GM13976 (cell line): ENCODE measurements at regions not wholly inside any gene's neighbourhood (a gene's known extent, or its start where the extent isn't known, plus 50 kb on each side); places are given as distances from the start of the nearest gene placed in this dataset.

ENCODE experiments used
- DNase-seq: peaks from one replicate; pipeline ENCODE4 v3.0.0; 2012; ENCODE audit warnings: low spot score
- in situ Hi-C: fragments of 300-500 bp; cut with MboI; formaldehyde crosslinking; loops from one replicate; pipeline ENCODE4 v1.12.0; 2022; ENCODE audit warnings: low sequenced_read_pairs, mixed read lengths, inconsistent platforms; ENCODE audit not compliant: unreplicated experiment
- TF ChIP-seq, protein P1 (sequence below): IDR thresholded peaks from 2 replicates; pipeline ENCODE4 v1.5.1; 2012; ENCODE audit warnings: borderline replicate concordance, mild to moderate bottlenecking; ENCODE audit not compliant: insufficient read depth; ENCODE audit errors: extremely low read depth, missing control alignments, control extremely low read depth

DNA sequence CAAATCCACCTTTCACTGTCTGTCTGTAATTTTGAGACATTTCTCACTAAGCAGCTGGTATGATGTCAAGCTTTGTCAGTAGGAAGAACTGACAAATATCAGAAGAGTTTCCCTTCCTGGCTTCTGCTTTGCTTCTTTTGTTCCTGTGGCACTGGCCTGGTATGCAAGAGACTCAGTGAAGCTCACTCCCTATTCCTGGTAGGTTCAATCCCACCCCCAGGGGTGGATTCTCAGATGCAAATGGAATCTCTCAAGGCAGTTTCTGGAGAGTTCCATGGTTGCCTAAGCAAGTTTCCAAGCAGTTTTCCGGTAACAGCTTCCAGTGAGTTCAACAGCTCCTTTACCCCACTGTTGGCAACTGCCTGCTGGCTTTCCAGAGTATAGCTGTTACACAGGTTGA, 683.4 kb downstream of the PTPRC start:
- in situ Hi-C loops, result no loop called here
- no peak for DNase-seq
- TF ChIP-seq, protein P1, sequence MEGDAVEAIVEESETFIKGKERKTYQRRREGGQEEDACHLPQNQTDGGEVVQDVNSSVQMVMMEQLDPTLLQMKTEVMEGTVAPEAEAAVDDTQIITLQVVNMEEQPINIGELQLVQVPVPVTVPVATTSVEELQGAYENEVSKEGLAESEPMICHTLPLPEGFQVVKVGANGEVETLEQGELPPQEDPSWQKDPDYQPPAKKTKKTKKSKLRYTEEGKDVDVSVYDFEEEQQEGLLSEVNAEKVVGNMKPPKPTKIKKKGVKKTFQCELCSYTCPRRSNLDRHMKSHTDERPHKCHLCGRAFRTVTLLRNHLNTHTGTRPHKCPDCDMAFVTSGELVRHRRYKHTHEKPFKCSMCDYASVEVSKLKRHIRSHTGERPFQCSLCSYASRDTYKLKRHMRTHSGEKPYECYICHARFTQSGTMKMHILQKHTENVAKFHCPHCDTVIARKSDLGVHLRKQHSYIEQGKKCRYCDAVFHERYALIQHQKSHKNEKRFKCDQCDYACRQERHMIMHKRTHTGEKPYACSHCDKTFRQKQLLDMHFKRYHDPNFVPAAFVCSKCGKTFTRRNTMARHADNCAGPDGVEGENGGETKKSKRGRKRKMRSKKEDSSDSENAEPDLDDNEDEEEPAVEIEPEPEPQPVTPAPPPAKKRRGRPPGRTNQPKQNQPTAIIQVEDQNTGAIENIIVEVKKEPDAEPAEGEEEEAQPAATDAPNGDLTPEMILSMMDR, result no peak

DNA sequence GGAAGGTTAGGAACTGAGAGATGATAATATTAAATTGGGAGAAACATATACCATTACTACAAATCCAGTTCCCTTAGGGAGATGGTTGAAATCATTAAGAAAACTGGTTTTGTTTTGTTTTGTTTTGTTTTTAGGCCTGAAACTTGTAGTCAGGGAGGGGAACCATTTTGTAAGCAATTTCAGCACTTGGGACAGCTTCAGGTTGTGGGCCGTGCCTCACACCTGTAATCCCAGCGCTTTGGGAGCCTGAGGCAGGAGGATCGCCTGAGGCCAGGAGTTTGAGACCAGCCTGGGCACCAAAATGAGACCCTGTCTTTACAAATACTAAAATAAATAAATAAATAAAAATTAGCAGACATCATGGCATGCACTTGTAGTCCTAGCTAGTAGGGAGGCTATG, 694.3 kb upstream of the NR5A2 start:
- DNase-seq, result no peak
- in situ Hi-C loops, result no loop called here
- TF ChIP-seq, protein P1, result no peak

DNA sequence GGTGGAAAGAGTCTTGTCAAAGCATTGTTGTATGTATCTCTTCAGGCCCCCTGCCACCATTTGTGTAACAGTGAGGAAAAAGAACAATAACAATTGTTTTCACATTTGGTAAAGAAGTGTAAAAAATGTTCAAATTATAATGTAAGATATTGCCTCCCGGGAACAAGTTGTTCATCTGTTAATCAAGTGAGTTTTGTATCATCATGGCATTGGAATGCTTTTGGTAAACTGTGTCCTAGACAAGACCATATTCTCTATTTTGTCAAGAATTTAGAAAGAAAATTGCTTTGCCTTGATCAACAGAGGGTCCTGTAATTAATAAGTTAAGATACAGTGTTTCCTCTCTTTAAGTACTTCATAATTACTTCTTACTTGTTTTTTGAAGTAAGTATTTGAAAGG, 692.0 kb upstream of the NR5A2 start:
- TF ChIP-seq, protein P1, result no peak
- DNase-seq, result no peak
- in situ Hi-C loops, result no loop called here

DNA sequence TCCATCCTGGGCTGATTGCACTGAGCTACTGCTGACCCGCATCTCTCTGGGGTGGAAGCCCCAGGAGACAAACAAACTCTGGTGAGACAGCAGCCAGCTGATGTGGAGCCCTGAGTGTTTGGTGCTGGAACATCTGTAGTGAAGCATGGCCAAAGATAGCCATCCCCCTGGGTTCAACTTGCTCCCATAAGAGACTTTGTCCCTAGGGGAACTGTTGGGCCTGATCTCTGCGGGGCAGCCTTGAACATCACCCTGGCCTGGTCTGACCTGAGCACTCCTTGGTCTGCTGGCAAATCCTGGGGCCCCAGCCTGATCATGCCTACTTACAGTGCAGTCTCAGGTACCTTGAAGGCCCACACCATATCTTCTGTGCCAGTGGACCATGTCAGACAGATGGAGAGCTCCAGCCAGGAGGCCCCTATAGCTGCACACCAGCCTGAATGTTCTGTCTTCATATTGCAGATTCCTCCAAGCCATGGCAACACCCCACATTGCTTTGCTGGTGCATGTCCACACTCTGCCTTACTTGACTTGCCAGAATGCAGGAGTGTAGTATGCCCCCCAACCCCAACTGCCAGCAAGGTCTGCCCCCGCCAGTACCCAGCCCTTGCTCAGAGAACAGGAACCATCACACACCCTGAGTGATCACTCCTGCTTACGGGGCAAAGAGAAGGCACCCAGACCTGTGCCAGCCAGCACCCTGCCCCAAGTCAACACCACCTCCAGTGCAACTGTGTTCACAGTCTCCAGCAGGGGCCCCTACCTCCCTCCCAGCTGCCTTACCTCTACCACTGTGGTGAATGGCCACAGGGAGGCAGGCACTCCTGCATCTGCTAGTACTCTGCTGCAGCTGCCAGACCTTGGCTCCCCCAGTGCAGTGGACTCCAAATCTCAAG, 690.5 kb upstream of the NR5A2 start:
- no peak for DNase-seq
- in situ Hi-C loops, result no loop called here
- TF ChIP-seq, protein P1, result peak; percentile 19

DNA sequence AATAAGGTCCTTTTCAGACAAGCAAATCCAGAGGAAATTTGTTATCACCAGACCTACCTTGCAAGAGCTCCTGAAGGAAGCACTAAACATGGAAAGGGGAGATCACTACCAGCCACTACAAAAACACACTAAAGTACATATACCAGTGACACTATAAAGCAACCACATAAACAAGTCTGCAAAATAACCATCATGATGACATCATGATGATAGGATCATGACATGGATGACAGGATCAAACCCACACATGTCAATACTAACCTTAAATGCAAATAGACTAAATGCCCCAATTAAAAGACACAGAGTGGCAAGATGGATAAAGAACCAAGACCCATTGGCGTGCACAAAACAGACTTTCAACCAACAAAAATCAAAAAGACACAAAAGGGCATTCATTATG, 688.8 kb upstream of the NR5A2 start:
- TF ChIP-seq, protein P1, result no peak
- in situ Hi-C loops, result no loop called here
- no peak for DNase-seq

DNA sequence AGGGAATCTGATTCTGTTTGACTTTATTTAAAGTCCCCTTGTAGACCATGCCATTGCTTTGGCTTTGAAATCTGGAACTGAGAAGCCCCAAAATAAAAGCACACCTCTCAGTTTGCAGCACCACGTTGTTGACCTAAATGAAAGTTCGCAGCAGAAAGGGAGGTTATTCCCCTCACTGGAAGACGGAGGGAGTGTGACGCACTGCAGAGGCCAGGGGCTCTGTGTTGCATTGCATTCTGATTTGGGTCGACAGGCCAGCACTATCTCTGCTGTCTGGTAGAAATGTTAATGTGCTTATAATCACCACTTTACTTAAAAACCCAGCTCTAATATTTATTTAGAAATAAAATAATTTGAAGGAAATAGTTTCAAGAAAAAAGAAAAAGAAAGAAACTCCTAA, 675.2 kb upstream of the NR5A2 start:
- TF ChIP-seq, protein P1, result no peak
- in situ Hi-C loops, result no loop called here
- no peak for DNase-seq
